Spleen (tissue), 11 donors: ENCODE measurements at regions not wholly inside any gene's neighbourhood (a gene's known extent, or its start where the extent isn't known, plus 50 kb on each side); places are given as distances from the start of the nearest gene placed in this dataset.

Experiments
- DNase-seq: peaks from one replicate; pipeline ENCODE4 v3.0.0-alpha.2; 2020
- H3K27ac ChIP-seq, 8 donors: fragments of 200-600 bp; sonication (generic) in 7 of 8; 1 replicate in 4 of 8; 2 replicates in 4 of 8; pipeline versions ENCODE4 v1.5.0 to v1.8.0; 2016 to 2021; ENCODE audit warnings: inconsistent platforms in 4 of 8, mild to moderate bottlenecking in 4 of 8, moderate library complexity in 1 of 8
- H3K27me3 ChIP-seq, 7 donors: fragments of 200-600 bp; sonication (generic) in 6 of 7; replicated peaks in 1 of 7; 1 replicate in 4 of 7; 2 replicates in 3 of 7; pipeline versions ENCODE4 v1.5.0 to v1.8.0; 2016 to 2021; ENCODE audit warnings: inconsistent platforms in 3 of 7, mild to moderate bottlenecking in 1 of 7
- H3K36me3 ChIP-seq, 6 donors: fragments of 200-600 bp; sonication (generic) in 5 of 6; 1 replicate in 4 of 6; 2 replicates in 2 of 6; pipeline versions ENCODE4 v1.5.0 to v1.8.0; 2016 to 2021; ENCODE audit warnings: inconsistent platforms in 2 of 6
- H3K4me1 ChIP-seq, 6 donors: fragments of 200-600 bp; sonication (generic) in 5 of 6; 1 replicate in 3 of 6; 2 replicates in 3 of 6; pipeline versions ENCODE4 v1.5.0 to v1.8.0; 2016 to 2021; ENCODE audit warnings: inconsistent platforms in 3 of 6
- H3K4me3 ChIP-seq, 8 donors: fragments of 200-600 bp; sonication (generic) in 7 of 8; 1 replicate in 4 of 8; 2 replicates in 4 of 8; pipeline versions ENCODE4 v1.5.0 to v1.8.0; 2016 to 2021; ENCODE audit warnings: inconsistent platforms in 4 of 8, mild to moderate bottlenecking in 4 of 8, moderate library complexity in 2 of 8
- H3K9me3 ChIP-seq, 8 donors: fragments of 200-600 bp; sonication (generic) in 7 of 8; 1 replicate in 4 of 8; 2 replicates in 4 of 8; pipeline versions ENCODE4 v1.5.0 to v1.8.0; 2016 to 2021; ENCODE audit warnings: inconsistent platforms in 4 of 8
- POLR2A ChIP-seq, 3 donors: fragments of 450-650 bp; IDR thresholded peaks; one replicate each; pipeline ENCODE4 v1.5.1; 2017; ENCODE audit warnings: antibody characterized with exemption in 3 of 3, mild to moderate bottlenecking in 1 of 3
- POLR2AphosphoS5 ChIP-seq, 3 donors: sonication (generic); formaldehyde crosslinking; IDR thresholded peaks; one replicate each; pipeline ENCODE4 v1.5.1; 2017; ENCODE audit warnings: antibody characterized with exemption in 3 of 3
- WGBS, 5 donors: extraction: QIAGEN DNeasy Blood & Tissue Kit in 3 of 5; methylation state at CpG; one replicate each; pipeline versions ENCODE4 v1.1.5 to v1.1.7; 2013 to 2018; 5-methylcytosine and 5-hydroxymethylcytosine counted together
- intact Hi-C: fragments of 100-400 bp; cut with DNase I; formaldehyde crosslinking; loops from one replicate; pipeline ENCODE4 v1.15.0; 2023; ENCODE audit warnings: low total_unique reads
- TF ChIP-seq, protein P1 (sequence below), 11 experiments: fragments of 200-600 bp in 7 of 11; fragments of 450-650 bp in 4 of 11; sonication (generic) in 4 of 11; IDR thresholded peaks in 8 of 11; conservative IDR thresholded peaks in 3 of 11; 1 replicate in 7 of 11; 2 replicates in 4 of 11; pipeline versions ENCODE4 v1.4.0 to v1.8.0; 2016 to 2021; ENCODE audit warnings: antibody characterized with exemption in 11 of 11, inconsistent platforms in 4 of 11, mild to moderate bottlenecking in 1 of 11
- donor health status: healthy with polysubstance abuse.
- donor health status: DM: no; HTN: no; CAD: no; lungs with moderate emphysema.
- donor health status: DM: no; HTN: no; CAD: no.
- donor health status: Bipolar disorder and iron deficiency.
- donor health status: healthy.
- donor health status: DM: no; HTN: no; CAD: no.
- donor health status: DM: yes; HTN: yes; CAD: no.

DNA sequence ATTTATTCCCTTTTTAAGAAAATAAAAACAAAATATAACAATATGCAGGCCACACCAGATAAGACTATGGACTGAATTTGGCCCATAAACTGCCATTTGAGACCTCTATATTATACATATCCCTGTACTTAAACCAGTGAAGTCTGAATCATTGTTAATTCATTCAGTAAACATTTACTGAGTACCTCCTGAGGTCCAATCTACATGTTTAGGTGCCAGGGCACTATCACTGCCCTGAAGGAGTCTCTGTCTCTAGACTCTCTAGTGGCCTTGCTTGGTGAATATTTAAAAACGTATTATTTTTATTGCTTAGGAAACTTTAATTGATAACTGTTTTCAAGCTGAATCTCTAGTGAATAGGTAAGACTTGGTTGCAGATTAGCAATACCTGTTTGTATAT lies 74.7 kb upstream of the ELL2 start:
- Histone ChIP-seq H3K27me3 (no peaks in the 10 kb centered on the region), H3K4me1 (no peaks in the 10 kb centered on the region), H3K36me3 (no peaks in the 10 kb centered on the region), H3K27ac (no peak overlapping the region), H3K4me3 (no peak overlapping the region), H3K9me3 (peaks cover 0 to 12% (median 0%) of the 10 kb centered on the region in 8 donors)
- intact Hi-C loops: no loop called here
- TF ChIP-seq POLR2AphosphoS5 (IDR thresholded peaks at IDR 0.05): no peak
- TF ChIP-seq, protein P1, sequence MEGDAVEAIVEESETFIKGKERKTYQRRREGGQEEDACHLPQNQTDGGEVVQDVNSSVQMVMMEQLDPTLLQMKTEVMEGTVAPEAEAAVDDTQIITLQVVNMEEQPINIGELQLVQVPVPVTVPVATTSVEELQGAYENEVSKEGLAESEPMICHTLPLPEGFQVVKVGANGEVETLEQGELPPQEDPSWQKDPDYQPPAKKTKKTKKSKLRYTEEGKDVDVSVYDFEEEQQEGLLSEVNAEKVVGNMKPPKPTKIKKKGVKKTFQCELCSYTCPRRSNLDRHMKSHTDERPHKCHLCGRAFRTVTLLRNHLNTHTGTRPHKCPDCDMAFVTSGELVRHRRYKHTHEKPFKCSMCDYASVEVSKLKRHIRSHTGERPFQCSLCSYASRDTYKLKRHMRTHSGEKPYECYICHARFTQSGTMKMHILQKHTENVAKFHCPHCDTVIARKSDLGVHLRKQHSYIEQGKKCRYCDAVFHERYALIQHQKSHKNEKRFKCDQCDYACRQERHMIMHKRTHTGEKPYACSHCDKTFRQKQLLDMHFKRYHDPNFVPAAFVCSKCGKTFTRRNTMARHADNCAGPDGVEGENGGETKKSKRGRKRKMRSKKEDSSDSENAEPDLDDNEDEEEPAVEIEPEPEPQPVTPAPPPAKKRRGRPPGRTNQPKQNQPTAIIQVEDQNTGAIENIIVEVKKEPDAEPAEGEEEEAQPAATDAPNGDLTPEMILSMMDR (IDR thresholded peaks at IDR 0.05 in 8 of 11, conservative IDR thresholded peaks at IDR 0.05 in 3 of 11): no peak
- TF ChIP-seq POLR2A (IDR thresholded peaks at IDR 0.05): no peak
- DNase-seq: no peak
- WGBS, 5 donors: 74 to 94% (median 88%) methylated on average over 1 of the region's 1 CpG

DNA sequence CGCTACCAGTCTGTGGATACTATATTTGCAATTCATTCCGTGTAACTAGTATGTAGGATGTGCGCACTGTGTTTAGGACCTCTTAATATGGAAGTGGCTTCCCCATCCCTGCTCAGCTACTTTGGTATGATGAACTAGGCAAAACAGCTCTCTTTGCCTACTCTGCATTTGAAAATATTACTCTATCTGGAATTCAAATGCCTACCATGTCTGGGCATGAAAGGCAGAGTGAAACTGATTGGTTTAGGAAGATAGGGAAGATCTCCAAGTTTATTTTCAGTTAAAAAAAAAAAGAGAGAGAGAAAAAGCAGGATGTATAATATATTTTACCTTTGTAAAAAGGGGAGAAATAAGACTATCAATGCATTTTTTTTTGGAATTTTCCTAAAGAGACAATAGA lies 74.1 kb upstream of the ELL2 start:
- H3K9me3 ChIP-seq: peaks cover 0 to 12% (median 0%) of the 10 kb centered on the region in 8 donors
- 93 to 100% (median 100%) methylated on average over 3 of the region's 3 CpGs for WGBS, 5 donors
- TF ChIP-seq POLR2AphosphoS5 (IDR thresholded peaks at IDR 0.05) (no peak), POLR2A (IDR thresholded peaks at IDR 0.05) (no peak)
- TF ChIP-seq, protein P1 (IDR thresholded peaks at IDR 0.05 in 8 of 11, conservative IDR thresholded peaks at IDR 0.05 in 3 of 11): no peak
- no peak overlapping the region for H3K27ac ChIP-seq
- no peak for DNase-seq
- intact Hi-C loops: no loop called here
- no peaks in the 10 kb centered on the region for H3K4me1 ChIP-seq
- no peaks in the 10 kb centered on the region for H3K36me3 ChIP-seq
- H3K4me3 ChIP-seq: no peak overlapping the region
- no peaks in the 10 kb centered on the region for H3K27me3 ChIP-seq

DNA sequence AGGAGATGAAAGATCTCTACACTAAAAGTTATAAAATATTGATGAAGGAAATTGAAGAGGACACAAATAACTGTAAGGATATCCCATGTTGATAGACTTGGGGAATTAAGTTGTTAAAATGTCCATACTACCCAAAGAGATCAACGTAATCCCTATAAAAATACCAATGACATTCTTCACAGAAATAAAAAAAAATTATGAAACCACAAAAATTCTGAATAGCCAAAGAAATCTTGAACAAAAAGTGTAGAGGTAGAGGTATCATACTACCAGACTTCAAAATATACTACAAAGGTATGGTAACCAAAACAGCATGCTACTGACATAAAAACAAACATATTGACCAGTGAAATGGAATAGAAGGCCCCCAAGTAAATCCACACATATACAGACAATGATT lies 71.5 kb upstream of the ELL2 start:
- Histone ChIP-seq H3K4me1 (no peaks in the 10 kb centered on the region), H3K4me3 (no peak overlapping the region), H3K9me3 (peaks cover 0 to 11% (median 0%) of the 10 kb centered on the region in 8 donors), H3K36me3 (no peaks in the 10 kb centered on the region), H3K27ac (no peak overlapping the region), H3K27me3 (no peaks in the 10 kb centered on the region)
- DNase-seq: no peak
- 58 to 80% (median 72%) methylated on average over 1 of the region's 1 CpG for WGBS, 5 donors
- intact Hi-C loops: no loop called here
- no peak for TF ChIP-seq POLR2AphosphoS5 (IDR thresholded peaks at IDR 0.05)
- no peak for TF ChIP-seq POLR2A (IDR thresholded peaks at IDR 0.05)
- TF ChIP-seq, protein P1 (IDR thresholded peaks at IDR 0.05 in 8 of 11, conservative IDR thresholded peaks at IDR 0.05 in 3 of 11): no peak

DNA sequence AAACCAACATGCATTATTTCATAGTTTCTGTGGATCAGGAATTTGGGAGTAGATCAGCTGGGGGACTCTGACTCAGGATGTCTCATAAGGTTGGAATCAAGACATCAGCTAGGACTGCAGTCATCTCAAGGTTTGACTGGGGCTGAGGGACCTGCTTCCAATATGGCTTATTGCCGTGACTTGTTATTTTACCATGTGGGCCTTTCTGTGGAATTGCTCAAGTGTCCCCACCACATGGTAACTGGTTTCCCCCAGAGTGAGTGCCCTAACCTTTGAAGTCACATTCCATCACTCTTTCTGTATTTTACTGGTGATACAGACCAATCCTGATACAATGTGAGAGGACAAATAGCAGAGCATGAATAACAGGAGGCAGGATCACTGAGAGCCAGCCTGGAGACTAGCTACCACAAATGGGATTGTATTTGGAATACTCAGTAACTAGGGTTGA lies 70.2 kb upstream of the ELL2 start:
- TF ChIP-seq, protein P1 (IDR thresholded peaks at IDR 0.05 in 8 of 11, conservative IDR thresholded peaks at IDR 0.05 in 3 of 11): no peak
- TF ChIP-seq POLR2A (IDR thresholded peaks at IDR 0.05) (no peak), POLR2AphosphoS5 (IDR thresholded peaks at IDR 0.05) (no peak)
- Histone ChIP-seq H3K9me3 (peaks cover 0 to 4% (median 0%) of the 10 kb centered on the region in 8 donors), H3K27ac (no peak overlapping the region), H3K36me3 (no peaks in the 10 kb centered on the region), H3K4me1 (no peaks in the 10 kb centered on the region), H3K4me3 (no peak overlapping the region), H3K27me3 (no peaks in the 10 kb centered on the region)
- intact Hi-C loops: no loop called here
- no peak for DNase-seq
- WGBS, 5 donors: 93 to 100% (median 95%) methylated on average over 1 of the region's 1 CpG
